ENCODE measurements at regions not wholly inside any gene's neighbourhood (a gene's known extent, or its start where the extent isn't known, plus 50 kb on each side); places are given as distances from the start of the nearest gene placed in this dataset.

DNA sequence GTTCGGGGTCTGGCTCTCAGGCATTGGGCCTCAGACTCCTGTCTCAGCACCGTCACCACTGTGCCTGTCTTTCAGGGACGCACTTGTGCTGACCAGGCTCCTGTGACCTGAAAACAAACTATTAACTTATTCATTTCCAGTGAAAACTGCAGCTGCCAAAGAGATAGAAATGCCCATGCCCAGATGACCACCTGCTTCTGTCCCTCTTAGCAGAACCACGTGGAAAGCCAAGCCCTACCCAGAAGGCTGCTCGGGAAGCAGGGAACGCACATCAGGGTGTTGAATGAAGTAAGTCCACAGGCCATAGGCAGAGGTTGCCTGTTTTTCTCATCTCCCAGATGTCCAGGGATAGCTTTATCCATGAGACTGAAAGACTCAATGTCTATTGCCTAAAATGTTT lies 219.3 kb downstream of the EBLN2 start:
- Histone ChIP-seq H3K27me3 (ENCODE audit: control insufficient read depth in 1 of 2, insufficient read depth in 1 of 2, low read length in 2 of 2) (peaks cover 0 to 22% of the 10 kb centered on the region in 2 experiments), H2AK5ac (ENCODE audit: low read length, severe bottlenecking) (no peak overlapping the region), H3K23ac (ENCODE audit: low read length in 2 of 2) (no peak overlapping the region), H2BK120ac (ENCODE audit: low read depth, low read length) (no peak overlapping the region), H4K91ac (ENCODE audit: low read length) (no peak overlapping the region), H3K4me3 (ENCODE audit: insufficient read depth in 1 of 2, low read depth in 1 of 2, low read length in 2 of 2) (no peak overlapping the region), H3K27ac (ENCODE audit: low read length, poor library complexity, severe bottlenecking) (no peak overlapping the region), H3K9ac (ENCODE audit: low read length) (no peak overlapping the region), H3K4ac (ENCODE audit: low read depth in 1 of 2, low read length in 2 of 2) (no peak overlapping the region), H3K36me3 (ENCODE audit: control insufficient read depth in 1 of 2, insufficient read depth in 2 of 2, low read depth in 1 of 2, low read length in 2 of 2) (no peaks in the 10 kb centered on the region), H3K9me3 (ENCODE audit: control insufficient read depth, low read length) (peaks cover 1% of the 10 kb centered on the region), H2BK5ac (ENCODE audit: low read depth, low read length, poor library complexity, severe bottlenecking) (no peak overlapping the region), H2BK12ac (ENCODE audit: low read length in 2 of 2) (no peak overlapping the region), H3K4me2 (ENCODE audit: low read length, poor library complexity, severe bottlenecking) (no peak overlapping the region), H2BK15ac (ENCODE audit: low read depth, poor library complexity, severe bottlenecking) (no peak overlapping the region), H3K4me1 (ENCODE audit: control insufficient read depth, insufficient read depth, low read depth, low read length) (no peaks in the 10 kb centered on the region), H3K79me1 (replicated peaks; ENCODE audit: low read length, poor library complexity, severe bottlenecking) (no peaks in the 10 kb centered on the region), H3K14ac (ENCODE audit: low read length in 2 of 2) (no peak overlapping the region), H2AFZ (ENCODE audit: low read depth, low read length) (no peak overlapping the region), H4K8ac (ENCODE audit: low read length) (no peak overlapping the region), H3K18ac (ENCODE audit: low read depth in 1 of 2, low read length in 2 of 2) (no peak overlapping the region)
- no peak for DNase-seq
- WGBS = 71% methylated on average over 6 of the region's 6 CpGs

DNA sequence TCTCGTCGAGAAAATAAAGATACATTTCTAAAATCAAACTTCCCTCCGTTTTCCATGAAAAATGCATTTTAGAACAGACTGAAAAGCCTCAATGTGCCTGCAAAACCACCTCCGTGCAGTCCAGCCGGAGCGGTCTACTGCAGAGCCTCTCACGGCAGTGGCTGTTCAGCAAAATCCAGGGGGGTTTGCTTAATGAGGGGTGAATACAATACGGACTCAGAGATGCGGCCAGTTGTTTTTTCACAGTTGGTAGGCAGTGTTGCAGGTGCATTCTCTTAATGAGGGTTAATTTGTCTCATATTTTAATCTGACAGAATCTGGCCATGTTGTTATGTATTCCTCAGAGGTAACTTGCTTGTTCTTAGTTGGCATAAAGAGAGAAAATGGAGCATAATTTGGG lies 223.0 kb downstream of the EBLN2 start:
- Histone ChIP-seq H3K9me3 (ENCODE audit: control insufficient read depth, low read length) (no peaks in the 10 kb centered on the region), H2AFZ (ENCODE audit: low read depth, low read length) (no peak overlapping the region), H3K18ac (ENCODE audit: low read depth in 1 of 2, low read length in 2 of 2) (no peak overlapping the region), H4K8ac (ENCODE audit: low read length) (no peak overlapping the region), H3K4me2 (ENCODE audit: low read length, poor library complexity, severe bottlenecking) (no peak overlapping the region), H3K4me1 (ENCODE audit: control insufficient read depth, insufficient read depth, low read depth, low read length) (no peaks in the 10 kb centered on the region), H3K4me3 (ENCODE audit: insufficient read depth in 1 of 2, low read depth in 1 of 2, low read length in 2 of 2) (no peak overlapping the region), H2BK5ac (ENCODE audit: low read depth, low read length, poor library complexity, severe bottlenecking) (no peak overlapping the region), H3K4ac (ENCODE audit: low read depth in 1 of 2, low read length in 2 of 2) (no peak overlapping the region), H2BK15ac (ENCODE audit: low read depth, poor library complexity, severe bottlenecking) (no peak overlapping the region), H3K27ac (ENCODE audit: low read length, poor library complexity, severe bottlenecking) (no peak overlapping the region), H3K23ac (ENCODE audit: low read length in 2 of 2) (no peak overlapping the region), H2BK12ac (ENCODE audit: low read length in 2 of 2) (no peak overlapping the region), H3K14ac (ENCODE audit: low read length in 2 of 2) (no peak overlapping the region), H3K36me3 (ENCODE audit: control insufficient read depth in 1 of 2, insufficient read depth in 2 of 2, low read depth in 1 of 2, low read length in 2 of 2) (no peaks in the 10 kb centered on the region), H2BK120ac (ENCODE audit: low read depth, low read length) (no peak overlapping the region), H3K27me3 (ENCODE audit: control insufficient read depth in 1 of 2, insufficient read depth in 1 of 2, low read length in 2 of 2) (peaks cover 0 to 25% of the 10 kb centered on the region in 2 experiments), H3K9ac (ENCODE audit: low read length) (no peak overlapping the region), H3K79me1 (replicated peaks; ENCODE audit: low read length, poor library complexity, severe bottlenecking) (no peaks in the 10 kb centered on the region), H4K91ac (ENCODE audit: low read length) (no peak overlapping the region), H2AK5ac (ENCODE audit: low read length, severe bottlenecking) (no peak overlapping the region)
- DNase-seq = no peak
- 89% methylated on average over 9 of the region's 9 CpGs for WGBS

DNA sequence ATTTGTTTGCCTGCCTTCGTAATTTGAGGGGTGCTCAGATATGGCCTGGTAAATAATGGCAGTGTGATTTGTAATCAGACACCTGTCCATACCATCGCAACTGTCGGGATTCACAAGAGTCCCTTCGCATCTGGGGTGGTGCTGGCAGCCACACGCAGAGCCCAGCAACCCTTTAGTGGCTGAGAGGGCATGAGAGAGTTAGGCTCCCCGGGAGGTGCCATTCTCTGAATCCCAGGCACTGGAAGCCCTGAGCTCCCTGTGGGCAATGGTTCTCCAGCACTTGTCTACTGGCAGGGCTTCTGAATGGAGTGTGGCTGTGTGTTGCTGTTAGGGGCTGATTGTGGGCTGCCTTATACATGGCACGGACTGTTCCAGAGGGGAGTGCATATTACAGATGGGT lies 230.1 kb downstream of the EBLN2 start:
- Histone ChIP-seq H3K18ac (ENCODE audit: low read depth in 1 of 2, low read length in 2 of 2) (no peak overlapping the region), H3K4me1 (ENCODE audit: control insufficient read depth, insufficient read depth, low read depth, low read length) (no peaks in the 10 kb centered on the region), H2BK5ac (ENCODE audit: low read depth, low read length, poor library complexity, severe bottlenecking) (no peak overlapping the region), H3K14ac (ENCODE audit: low read length in 2 of 2) (no peak overlapping the region), H2AFZ (ENCODE audit: low read depth, low read length) (no peak overlapping the region), H3K23ac (ENCODE audit: low read length in 2 of 2) (no peak overlapping the region), H2BK15ac (ENCODE audit: low read depth, poor library complexity, severe bottlenecking) (no peak overlapping the region), H3K9ac (ENCODE audit: low read length) (no peak overlapping the region), H3K4me3 (ENCODE audit: insufficient read depth in 1 of 2, low read depth in 1 of 2, low read length in 2 of 2) (no peak overlapping the region), H2BK120ac (ENCODE audit: low read depth, low read length) (no peak overlapping the region), H3K27me3 (ENCODE audit: control insufficient read depth in 1 of 2, insufficient read depth in 1 of 2, low read length in 2 of 2) (peaks cover 0 to 49% of the 10 kb centered on the region in 2 experiments), H3K4me2 (ENCODE audit: low read length, poor library complexity, severe bottlenecking) (no peak overlapping the region), H3K79me1 (replicated peaks; ENCODE audit: low read length, poor library complexity, severe bottlenecking) (no peaks in the 10 kb centered on the region), H3K9me3 (ENCODE audit: control insufficient read depth, low read length) (no peaks in the 10 kb centered on the region), H2BK12ac (ENCODE audit: low read length in 2 of 2) (no peak overlapping the region), H3K4ac (ENCODE audit: low read depth in 1 of 2, low read length in 2 of 2) (no peak overlapping the region), H3K27ac (ENCODE audit: low read length, poor library complexity, severe bottlenecking) (no peak overlapping the region), H4K8ac (ENCODE audit: low read length) (no peak overlapping the region), H4K91ac (ENCODE audit: low read length) (no peak overlapping the region), H2AK5ac (ENCODE audit: low read length, severe bottlenecking) (no peak overlapping the region), H3K36me3 (ENCODE audit: control insufficient read depth in 1 of 2, insufficient read depth in 2 of 2, low read depth in 1 of 2, low read length in 2 of 2) (no peaks in the 10 kb centered on the region)
- WGBS = 78% methylated on average over 7 of the region's 7 CpGs
- no peak for DNase-seq

- Histone ChIP-seq H3K14ac (ENCODE audit: low read length in 2 of 2) (no peak overlapping the region), H2BK5ac (ENCODE audit: low read depth, low read length, poor library complexity, severe bottlenecking) (no peak overlapping the region), H3K79me1 (replicated peaks; ENCODE audit: low read length, poor library complexity, severe bottlenecking) (no peaks in the 10 kb centered on the region), H3K4me1 (ENCODE audit: control insufficient read depth, insufficient read depth, low read depth, low read length) (no peaks in the 10 kb centered on the region), H2AK5ac (ENCODE audit: low read length, severe bottlenecking) (no peak overlapping the region), H2BK15ac (ENCODE audit: low read depth, poor library complexity, severe bottlenecking) (no peak overlapping the region), H2BK120ac (ENCODE audit: low read depth, low read length) (no peak overlapping the region), H2AFZ (ENCODE audit: low read depth, low read length) (no peak overlapping the region), H2BK12ac (ENCODE audit: low read length in 2 of 2) (no peak overlapping the region), H3K9ac (ENCODE audit: low read length) (no peak overlapping the region), H3K18ac (ENCODE audit: low read depth in 1 of 2, low read length in 2 of 2) (no peak overlapping the region), H3K23ac (ENCODE audit: low read length in 2 of 2) (no peak overlapping the region), H3K4me3 (ENCODE audit: insufficient read depth in 1 of 2, low read depth in 1 of 2, low read length in 2 of 2) (no peak overlapping the region), H3K27ac (ENCODE audit: low read length, poor library complexity, severe bottlenecking) (no peak overlapping the region), H3K27me3 (ENCODE audit: control insufficient read depth in 1 of 2, insufficient read depth in 1 of 2, low read length in 2 of 2) (peaks cover 0 to 45% of the 10 kb centered on the region in 2 experiments), H3K36me3 (ENCODE audit: control insufficient read depth in 1 of 2, insufficient read depth in 2 of 2, low read depth in 1 of 2, low read length in 2 of 2) (no peaks in the 10 kb centered on the region), H3K4ac (ENCODE audit: low read depth in 1 of 2, low read length in 2 of 2) (no peak overlapping the region), H3K9me3 (ENCODE audit: control insufficient read depth, low read length) (no peaks in the 10 kb centered on the region), H4K91ac (ENCODE audit: low read length) (no peak overlapping the region), H3K4me2 (ENCODE audit: low read length, poor library complexity, severe bottlenecking) (no peak overlapping the region), H4K8ac (ENCODE audit: low read length) (no peak overlapping the region)
- 60% methylated on average over 2 of the region's 4 CpGs for WGBS
- DNase-seq = no peak
These were observed 230.8 kb downstream of the EBLN2 start for GRCh38 chr3:73292220-73292619.
